ENCODE measurements at regions not wholly inside any gene's neighbourhood (a gene's known extent, or its start where the extent isn't known, plus 50 kb on each side); places are given as distances from the start of the nearest gene placed in this dataset.

DNA sequence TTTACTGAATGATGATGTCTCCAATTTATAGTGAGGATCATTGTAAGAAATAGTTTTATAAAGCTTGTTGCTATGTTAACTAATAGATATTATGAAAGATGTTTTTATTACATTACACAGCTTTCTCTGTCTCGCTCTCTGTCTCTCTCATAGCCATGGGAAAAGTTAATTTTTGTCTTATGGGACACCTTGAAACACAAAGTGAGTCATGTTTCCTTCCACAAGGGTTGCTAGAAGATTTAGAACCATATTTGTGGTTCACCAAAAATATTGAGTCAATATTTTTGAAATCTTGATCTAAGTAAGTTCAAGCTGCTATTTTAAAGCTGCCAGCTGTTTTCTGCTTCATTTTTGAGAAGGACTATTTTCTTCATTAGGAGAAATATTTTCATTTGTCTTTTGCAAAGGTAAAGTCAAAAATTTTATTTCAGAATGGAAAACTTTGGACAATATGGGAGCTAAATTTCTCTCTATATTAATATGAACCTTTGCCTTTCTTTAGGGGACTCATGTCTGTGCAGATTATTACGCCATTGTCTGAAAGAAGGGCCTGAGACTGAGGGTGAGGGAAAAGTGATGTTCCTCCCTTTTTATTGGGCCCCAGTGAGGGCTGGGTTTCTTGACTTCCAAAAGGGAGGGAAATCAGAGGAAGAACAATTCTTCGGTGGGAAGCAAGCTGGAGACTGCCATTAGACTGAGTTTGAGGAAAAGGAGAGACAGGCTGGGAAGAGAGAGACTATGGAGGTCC is 87.9 kb upstream of the SLC24A2 start:
- TF ChIP-seq, protein P1, sequence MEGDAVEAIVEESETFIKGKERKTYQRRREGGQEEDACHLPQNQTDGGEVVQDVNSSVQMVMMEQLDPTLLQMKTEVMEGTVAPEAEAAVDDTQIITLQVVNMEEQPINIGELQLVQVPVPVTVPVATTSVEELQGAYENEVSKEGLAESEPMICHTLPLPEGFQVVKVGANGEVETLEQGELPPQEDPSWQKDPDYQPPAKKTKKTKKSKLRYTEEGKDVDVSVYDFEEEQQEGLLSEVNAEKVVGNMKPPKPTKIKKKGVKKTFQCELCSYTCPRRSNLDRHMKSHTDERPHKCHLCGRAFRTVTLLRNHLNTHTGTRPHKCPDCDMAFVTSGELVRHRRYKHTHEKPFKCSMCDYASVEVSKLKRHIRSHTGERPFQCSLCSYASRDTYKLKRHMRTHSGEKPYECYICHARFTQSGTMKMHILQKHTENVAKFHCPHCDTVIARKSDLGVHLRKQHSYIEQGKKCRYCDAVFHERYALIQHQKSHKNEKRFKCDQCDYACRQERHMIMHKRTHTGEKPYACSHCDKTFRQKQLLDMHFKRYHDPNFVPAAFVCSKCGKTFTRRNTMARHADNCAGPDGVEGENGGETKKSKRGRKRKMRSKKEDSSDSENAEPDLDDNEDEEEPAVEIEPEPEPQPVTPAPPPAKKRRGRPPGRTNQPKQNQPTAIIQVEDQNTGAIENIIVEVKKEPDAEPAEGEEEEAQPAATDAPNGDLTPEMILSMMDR (IDR thresholded peaks at IDR 0.05 in 4 of 5, conservative IDR thresholded peaks at IDR 0.05 in 1 of 5), result no peak
- TF ChIP-seq POLR2A (IDR thresholded peaks at IDR 0.05), result no peak
